HG03521 (cell line): ENCODE measurements at regions not wholly inside any gene's neighbourhood (a gene's known extent, or its start where the extent isn't known, plus 50 kb on each side); places are given as distances from the start of the nearest gene placed in this dataset.
"Not testable (repeated sequence)": the region's sequence is repeated elsewhere in the genome, so short reads cannot be mapped to it uniquely, and the experiment has no call there.

Source experiments
- ATAC-seq: cut with Tn5 transposase; IDR thresholded peaks from one replicate; pipeline ENCODE4 v1.9.1; 2021; ENCODE audit warnings: mild to moderate bottlenecking, moderate library complexity; ENCODE audit not compliant: unreplicated experiment

- no peak for ATAC-seq
Measured at GRCh38 chr5:104363567-104363966, 801.0 kb upstream of the NUDT12 start.

GRCh38 chr5:104361932-104362331, 799.3 kb upstream of the NUDT12 start:
- no peak for ATAC-seq

GRCh38 chr5:104355350-104355749, 792.8 kb upstream of the NUDT12 start:
- ATAC-seq, result no peak

GRCh38 chr5:104353371-104353770, 790.8 kb upstream of the NUDT12 start:
- ATAC-seq, result no peak

GRCh38 chr5:104352954-104353353, 790.4 kb upstream of the NUDT12 start:
- ATAC-seq, result no peak

GRCh38 chr5:104347119-104347708, 784.6 kb upstream of the NUDT12 start:
- no peak for ATAC-seq

GRCh38 chr5:104345222-104346016, 782.8 kb upstream of the NUDT12 start:
- ATAC-seq, result no peak

- no peak for ATAC-seq
Measured at GRCh38 chr5:104344809-104345208, 782.2 kb upstream of the NUDT12 start.

- ATAC-seq, result no peak
Measured at GRCh38 chr5:104327801-104328200, 765.2 kb upstream of the NUDT12 start.

GRCh38 chr5:104326966-104327365, 764.4 kb upstream of the NUDT12 start:
- no peak for ATAC-seq

- no peak for ATAC-seq
Measured at GRCh38 chr5:104325356-104325755, 762.8 kb upstream of the NUDT12 start.

- ATAC-seq, result not testable (repeated sequence)
Measured at GRCh38 chr5:104316676-104317075, 754.1 kb upstream of the NUDT12 start.

GRCh38 chr5:104312481-104312880, 749.9 kb upstream of the NUDT12 start:
- ATAC-seq, result no peak

GRCh38 chr5:104305602-104306001, 743.0 kb upstream of the NUDT12 start:
- no peak for ATAC-seq

- no peak for ATAC-seq
Measured at GRCh38 chr5:104299998-104300706, 737.6 kb upstream of the NUDT12 start.

- ATAC-seq, result no peak
Measured at GRCh38 chr5:104298518-104298917, 735.9 kb upstream of the NUDT12 start.

GRCh38 chr5:104297076-104297475, 734.5 kb upstream of the NUDT12 start:
- ATAC-seq, result no peak

- no peak for ATAC-seq
Measured at GRCh38 chr5:104295991-104296390, 733.4 kb upstream of the NUDT12 start.

- no peak for ATAC-seq
Measured at GRCh38 chr5:104283136-104283535, 720.5 kb upstream of the NUDT12 start.

GRCh38 chr5:104273725-104274124, 711.1 kb upstream of the NUDT12 start:
- no peak for ATAC-seq

GRCh38 chr5:104267320-104268015, 704.9 kb upstream of the NUDT12 start:
- ATAC-seq, result no peak
